ENCODE measurements at regions not wholly inside any gene's neighbourhood (a gene's known extent, or its start where the extent isn't known, plus 50 kb on each side); places are given as distances from the start of the nearest gene placed in this dataset.
"Not testable (repeated sequence)": the region's sequence is repeated elsewhere in the genome, so short reads cannot be mapped to it uniquely, and the experiment has no call there.

DNA sequence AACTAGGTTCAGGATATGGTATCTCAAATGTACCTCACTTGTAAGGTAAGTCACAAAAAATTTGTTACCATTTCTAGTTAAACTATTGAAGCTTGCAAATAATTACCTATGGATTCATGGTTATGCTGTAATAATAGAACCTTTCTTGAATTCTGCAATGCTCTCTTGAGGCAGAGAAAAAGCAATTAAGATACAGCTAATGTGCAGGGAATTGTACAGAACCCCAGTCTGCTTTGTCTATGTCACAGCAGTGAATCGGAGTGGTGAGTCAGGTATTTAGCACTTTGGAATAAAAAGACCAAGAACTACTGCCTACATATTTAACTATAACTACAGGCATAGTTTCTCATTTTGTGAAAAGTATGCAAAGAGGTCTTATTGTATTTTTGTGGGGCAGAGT, 228.7 kb upstream of the GOT2 start:
- no peak for DNase-seq (ENCODE audit: low read depth)

- DNase-seq (ENCODE audit: low read depth): no peak
Observed at GRCh38 chr16:58960484-58960883, 226.4 kb upstream of the GOT2 start.

DNA sequence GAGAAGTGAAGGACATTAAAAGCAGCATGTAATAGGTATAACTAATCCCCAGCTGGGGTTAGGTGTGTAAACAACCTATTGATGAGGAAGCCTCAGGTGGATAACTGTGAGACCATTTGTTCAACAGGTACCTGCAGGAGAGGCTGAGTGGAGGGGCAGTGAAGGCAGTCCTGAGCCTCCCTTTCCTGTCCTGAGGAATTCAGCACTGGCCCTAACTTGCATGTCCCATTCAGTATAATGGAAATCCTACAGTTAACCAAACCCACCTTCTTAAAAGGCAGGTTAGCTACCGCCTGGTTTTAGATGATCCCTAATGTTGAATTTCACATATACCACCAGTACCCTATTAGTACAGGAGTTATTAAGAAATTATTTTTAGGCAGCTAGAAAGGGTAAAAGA, 225.9 kb upstream of the GOT2 start:
- DNase-seq (ENCODE audit: low read depth): no peak

DNA sequence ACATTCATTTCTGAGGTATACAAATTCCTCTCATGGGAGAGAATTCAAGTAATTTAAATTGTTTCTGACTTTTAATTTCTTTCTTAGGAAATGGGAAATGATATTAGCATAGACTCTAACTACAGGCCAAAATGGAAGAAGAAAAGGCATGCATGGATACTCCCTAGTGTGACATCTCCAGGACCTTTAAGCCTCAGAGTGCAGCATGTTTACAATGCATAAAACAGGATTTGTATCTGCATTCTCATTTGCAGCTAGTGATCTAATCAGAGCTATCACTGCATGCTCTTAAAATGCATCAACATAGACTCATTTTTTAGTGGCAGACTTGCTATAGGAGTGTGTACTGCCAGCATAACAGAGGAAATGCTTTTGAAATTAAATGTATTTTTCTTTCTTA, 224.6 kb upstream of the GOT2 start:
- DNase-seq (ENCODE audit: low read depth): no peak

DNA sequence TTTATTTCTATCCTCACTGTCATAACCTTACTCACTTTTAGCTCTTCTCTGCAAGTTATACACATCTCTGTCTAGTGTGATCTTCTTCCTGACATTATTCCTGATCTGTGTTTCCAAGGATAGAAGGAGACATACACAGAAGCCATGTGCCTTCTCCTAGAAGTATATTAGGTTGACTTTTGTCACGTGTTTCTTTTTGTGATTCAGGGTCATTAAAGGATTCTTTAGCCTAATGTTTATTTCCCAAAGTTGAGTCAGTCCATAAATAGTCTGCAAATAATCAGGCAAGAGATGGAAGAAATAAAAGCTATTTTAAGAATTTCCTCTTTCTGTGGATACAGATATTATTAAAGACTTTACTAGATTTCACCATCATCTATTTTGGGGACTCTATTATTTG, 214.1 kb upstream of the GOT2 start:
- DNase-seq (ENCODE audit: low read depth): no peak

DNA sequence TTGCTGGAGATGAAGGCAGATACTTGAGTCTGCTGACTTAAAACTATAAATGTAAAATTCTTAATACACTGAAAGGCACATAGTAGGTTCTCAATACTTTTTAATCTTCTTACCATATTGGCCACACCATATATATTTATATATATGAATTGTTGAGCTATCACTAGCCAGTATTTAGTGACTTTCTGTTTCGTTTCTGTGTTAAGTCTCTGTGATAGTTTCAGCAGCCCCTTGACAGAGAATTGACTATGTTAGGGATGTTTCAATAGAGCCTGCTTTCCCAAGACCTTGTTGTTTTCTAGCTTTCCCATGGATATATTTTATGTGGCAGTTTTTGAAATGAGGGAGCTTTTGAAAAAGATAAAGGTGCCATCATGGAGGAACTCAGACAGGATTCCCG, 206.5 kb upstream of the GOT2 start:
- no peak for DNase-seq (ENCODE audit: low read depth)

DNA sequence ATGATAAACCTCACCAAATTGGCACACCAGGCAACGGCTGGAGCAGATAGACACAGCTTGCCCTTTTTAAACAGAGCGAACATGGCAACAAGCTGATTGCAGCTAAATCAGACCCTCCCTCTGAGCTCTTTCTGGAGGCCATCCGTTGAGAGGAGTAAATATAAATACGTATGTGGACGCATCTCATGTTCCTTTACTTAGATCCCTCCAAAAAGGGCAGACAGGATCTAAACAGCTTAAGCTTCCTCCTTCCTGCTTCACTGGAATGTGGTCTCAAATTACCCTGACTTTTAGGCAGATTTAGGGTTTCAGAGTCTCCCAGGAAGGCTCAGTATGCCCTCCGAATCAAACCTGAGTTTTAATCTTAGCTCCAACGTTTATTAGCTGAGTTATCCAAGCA, 204.7 kb upstream of the GOT2 start:
- no peak for DNase-seq (ENCODE audit: low read depth)

DNA sequence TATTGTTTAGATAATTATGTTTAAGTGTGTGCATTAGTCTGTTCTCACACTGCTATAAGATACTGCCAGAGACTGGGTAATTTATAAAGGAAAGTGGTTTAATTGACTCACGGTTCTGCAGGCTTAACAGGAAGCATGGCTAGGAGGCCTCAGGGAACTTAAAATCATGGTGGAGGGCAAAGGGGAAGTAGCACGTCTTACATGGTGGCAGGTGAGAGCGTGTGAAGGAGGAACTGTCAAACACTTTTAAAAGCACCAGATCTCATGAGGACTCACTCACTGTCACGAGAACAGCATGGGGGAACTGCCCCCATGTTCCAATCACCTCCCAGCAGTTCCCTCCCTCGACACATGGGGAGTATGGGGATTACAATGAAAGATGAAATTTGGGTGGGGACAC, 203.5 kb upstream of the GOT2 start:
- no peak for DNase-seq (ENCODE audit: low read depth)

GRCh38 chr16:58933186-58933585, 199.1 kb upstream of the GOT2 start:
- DNase-seq (ENCODE audit: low read depth): no peak

DNA sequence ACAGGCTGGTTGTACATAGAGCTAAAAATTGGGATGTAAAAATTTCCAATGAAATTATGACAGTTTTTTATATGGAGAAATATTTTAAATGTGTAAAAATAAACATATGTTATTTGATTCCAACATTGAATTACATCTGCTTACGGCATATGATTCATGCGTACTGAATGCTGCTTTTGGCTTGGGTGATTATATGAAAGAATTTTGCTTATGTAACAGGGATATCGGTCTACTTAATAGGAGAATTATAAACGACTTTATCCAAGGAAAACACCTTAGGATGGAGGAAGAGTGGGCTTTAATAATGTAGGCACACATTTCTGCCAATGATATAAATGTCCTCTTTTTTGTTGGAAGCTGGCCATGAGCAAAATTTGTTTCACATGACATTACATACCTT, 197.3 kb upstream of the GOT2 start:
- DNase-seq (ENCODE audit: low read depth): no peak

- DNase-seq (ENCODE audit: low read depth): no peak
Observed at GRCh38 chr16:58923094-58923493, 189.0 kb upstream of the GOT2 start.

GRCh38 chr16:58913456-58913855, 179.3 kb upstream of the GOT2 start:
- no peak for DNase-seq (ENCODE audit: low read depth)

DNA sequence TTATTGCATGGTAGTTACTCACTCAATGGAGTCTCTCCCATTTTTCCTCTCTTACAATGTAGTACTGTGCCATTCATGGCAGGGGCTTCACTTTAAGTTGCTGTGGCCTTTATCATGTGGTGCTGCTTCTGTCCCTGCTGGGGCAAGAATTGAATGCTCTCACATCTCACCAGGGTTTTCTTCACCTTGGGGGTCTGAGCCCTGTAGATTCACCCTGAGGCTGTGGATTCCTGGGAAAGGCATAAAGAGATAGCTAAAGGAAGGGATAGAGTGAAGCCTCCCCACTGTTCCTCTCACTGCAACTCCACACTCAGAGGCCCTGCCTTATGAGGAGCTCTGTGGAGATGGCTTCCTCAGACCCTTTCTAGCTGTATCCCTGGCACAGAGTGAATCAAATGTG, 178.5 kb upstream of the GOT2 start:
- DNase-seq (ENCODE audit: low read depth): no peak

DNA sequence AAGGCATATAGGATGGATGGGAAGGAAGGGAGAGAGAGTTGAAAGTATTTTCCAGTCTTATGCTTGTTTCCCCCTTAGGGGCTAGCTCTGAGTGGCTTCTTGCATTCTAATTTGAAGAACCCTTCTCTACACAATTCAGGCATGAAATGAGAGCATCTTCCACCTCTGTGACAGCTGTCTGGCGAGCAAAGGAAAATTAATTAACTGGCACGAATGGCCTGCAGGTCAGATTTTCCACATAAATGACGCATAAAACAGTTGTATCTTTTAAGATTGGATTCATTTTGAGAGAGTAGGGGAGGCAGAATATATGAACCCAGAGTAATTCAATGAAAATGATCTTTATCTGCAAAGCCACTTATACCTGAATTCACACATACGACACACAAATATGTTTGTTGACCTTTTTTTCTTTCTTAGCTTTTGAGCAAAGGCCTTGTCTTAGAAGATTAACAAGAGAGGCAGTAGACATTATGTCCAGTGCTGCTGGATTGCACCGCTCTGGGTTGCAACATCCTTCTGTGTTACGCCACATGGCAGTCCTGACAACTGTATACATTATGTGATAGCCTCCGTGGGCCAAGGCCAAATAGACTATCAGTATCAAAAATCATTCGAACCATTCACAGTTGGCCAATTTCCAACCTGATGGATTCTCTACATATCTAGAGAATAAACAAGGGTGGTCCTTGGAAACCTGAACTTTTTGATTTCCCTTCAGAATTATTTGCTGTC, 173.0 kb upstream of the GOT2 start:
- DNase-seq (ENCODE audit: low read depth): no peak

DNA sequence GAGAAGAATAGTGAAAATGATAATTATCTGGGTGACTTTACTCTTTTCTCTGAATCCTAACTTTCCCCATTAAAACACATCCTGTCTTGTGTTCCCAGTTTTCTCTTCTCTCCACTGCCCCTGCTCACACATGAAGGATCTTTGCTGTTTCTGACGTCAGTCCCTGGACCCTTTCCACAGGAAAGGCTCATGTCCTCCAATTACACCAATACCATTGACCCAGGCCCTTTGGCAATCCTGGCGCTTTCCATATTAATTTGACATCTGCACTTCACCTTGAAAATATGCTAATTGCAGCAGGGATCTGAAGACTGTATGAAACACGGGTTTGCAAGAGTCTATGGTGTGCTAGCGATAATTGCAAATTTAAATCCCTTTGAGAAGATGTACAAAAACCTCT, 170.2 kb upstream of the GOT2 start:
- DNase-seq (ENCODE audit: low read depth): no peak

GRCh38 chr16:58889516-58889915, 155.4 kb upstream of the GOT2 start:
- DNase-seq (ENCODE audit: low read depth): no peak

GRCh38 chr16:58885528-58886170, 151.5 kb upstream of the GOT2 start:
- DNase-seq (ENCODE audit: low read depth): no peak

DNA sequence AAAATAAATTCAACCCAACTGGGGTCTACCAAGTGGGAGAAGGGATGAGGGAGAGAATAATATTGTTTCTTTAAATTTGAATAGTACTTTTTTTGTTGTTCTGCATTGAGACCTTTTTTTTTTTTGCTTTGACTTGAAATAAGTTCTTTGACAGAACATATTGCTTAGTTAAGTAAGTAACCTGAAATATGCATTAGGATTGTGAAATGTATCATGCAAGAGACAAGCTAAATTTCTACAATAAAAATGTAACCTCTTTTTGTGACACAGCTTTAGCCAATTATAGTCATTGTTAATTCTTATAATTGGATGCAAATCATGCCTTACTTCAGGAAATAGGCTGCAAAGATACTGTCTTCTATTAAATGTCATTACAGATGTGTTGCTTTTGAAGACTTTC, 150.0 kb upstream of the GOT2 start:
- no peak for DNase-seq (ENCODE audit: low read depth)

DNA sequence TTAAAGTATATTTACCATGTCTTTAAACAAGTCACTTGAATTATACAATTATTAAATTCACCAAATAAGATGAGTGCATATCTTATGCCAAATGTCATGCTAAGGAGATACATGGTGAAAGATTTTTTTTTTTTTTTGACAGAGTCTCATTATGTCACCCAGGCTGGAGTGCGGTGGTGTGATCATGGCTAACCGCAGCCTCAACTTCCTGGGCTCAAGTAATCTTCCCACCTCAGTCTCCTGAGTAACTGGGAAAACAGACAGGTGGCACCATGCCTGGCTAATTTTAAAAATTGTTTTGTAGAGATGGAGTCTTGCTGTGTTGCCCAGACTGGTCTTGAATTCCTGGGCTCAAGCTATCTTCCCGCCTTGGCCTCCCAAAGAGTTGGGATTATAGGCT, 149.0 kb upstream of the GOT2 start:
- no peak for DNase-seq (ENCODE audit: low read depth)

GRCh38 chr16:58882292-58882691, 148.2 kb upstream of the GOT2 start:
- no peak for DNase-seq (ENCODE audit: low read depth)

DNA sequence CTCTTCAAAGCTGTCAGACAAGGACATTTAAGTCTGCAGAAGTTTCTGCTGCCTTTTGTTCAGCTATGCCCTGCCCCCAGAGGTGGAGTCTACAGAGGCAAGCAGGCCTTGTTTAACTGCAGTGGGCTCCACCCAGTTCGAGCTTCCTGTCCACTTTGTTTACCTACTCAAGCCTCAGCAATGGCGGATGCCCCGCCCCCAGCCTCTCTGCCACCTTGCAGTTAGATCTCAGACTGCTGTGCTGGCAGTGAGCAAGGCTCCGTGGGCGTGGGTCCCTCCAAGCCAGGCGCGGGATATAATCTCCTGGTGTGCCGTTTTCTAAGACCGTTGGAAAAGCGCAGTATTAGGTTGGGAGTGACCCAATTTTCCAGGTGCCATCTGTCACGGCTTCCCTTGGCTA, 144.5 kb upstream of the GOT2 start:
- DNase-seq (ENCODE audit: low read depth): not testable (repeated sequence)

DNA sequence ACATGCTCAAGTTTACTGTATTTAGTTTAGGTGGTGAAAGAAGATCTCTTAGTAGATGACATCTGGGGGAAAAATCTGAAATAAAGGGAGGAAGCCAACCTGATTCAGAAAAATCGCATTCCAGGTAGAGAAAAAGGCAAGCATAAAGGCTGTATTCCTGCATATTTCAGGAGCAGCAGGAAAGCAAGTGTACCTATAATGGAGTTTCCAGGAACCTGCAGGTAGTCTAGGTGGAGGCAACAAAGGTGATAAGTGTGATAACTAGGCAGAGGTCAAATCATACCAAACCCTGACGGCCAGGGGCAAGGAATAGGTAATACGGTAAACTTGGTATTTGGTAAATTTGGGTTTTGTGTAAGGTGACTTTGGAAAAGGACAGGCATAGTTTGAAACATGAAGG, 132.8 kb upstream of the GOT2 start:
- no peak for DNase-seq (ENCODE audit: low read depth)

DNA sequence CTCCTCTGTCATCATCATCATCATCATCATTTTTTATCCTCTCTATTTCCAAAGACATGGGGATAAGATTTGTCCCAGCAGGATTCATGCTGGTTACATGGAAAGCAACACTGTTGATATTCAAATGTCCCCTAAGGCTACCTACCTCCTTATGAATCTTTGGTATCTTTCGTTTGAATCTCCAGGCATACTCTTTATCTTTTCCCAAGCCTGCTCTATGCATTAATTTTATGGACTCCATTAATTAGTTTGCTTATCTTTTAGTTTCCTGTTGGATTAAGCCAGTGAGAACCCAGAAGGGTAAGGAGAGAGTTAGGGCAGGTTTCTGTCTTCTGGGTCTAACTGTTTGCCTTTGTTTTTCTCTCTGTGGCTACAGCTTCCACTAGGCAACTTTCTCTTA, 129.6 kb upstream of the GOT2 start:
- DNase-seq (ENCODE audit: low read depth): no peak

DNA sequence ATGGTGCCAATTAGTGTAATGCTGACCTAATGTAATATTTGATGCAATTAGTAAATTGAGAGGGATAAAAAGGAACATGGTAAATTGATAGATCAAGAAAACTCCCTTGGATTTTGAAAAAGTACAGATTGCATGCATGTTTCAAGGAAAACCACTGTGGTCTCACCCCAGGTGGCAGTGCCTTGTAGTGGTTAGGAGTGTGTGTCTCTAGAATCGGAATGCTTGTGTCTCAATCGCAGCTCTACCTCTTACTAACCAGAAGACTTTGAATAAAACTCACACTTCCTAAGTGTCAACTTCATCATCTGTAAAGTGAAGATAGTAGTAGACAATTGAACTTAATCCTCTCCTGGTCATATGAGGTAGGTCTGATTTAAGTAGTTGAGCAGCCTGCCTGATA, 128.9 kb upstream of the GOT2 start:
- DNase-seq (ENCODE audit: low read depth): no peak

Data from stromal cell of bone marrow (primary cell).